ENCODE measurements at regions not wholly inside any gene's neighbourhood (a gene's known extent, or its start where the extent isn't known, plus 50 kb on each side); places are given as distances from the start of the nearest gene placed in this dataset.

DNA sequence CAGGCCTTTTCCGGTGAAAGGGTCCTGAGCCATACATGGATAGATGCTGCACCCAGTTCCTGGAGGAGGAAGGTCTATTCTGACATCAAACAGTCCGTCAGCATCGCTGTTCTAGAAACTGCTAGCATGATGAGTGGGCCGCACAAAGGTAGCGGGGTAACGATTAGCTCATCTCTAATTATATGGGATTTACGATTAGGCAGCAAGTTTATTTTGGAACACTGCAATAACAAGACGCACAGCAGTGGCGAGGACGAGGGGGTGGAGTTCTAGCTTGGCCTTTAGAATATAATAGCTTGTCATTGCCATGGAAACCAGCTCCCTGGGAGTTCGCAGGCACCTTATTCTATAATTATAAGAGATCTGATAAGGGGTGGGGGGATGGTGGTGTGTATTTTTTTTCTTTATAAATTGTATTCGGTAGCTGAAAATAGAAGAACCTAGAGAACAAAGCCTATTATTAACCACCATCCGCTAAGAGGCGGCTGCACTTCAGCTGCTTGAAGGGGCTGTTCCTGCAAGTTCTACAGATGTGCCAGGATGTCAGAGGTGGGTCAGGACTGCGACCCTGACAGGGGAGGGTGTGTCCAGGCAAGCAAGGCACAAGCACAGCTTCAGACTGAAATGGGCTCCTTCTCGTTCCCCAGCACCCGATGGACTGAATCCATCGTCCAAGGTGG, 311.0 kb downstream of the AGTPBP1 start:
- Histone ChIP-seq H3K4me3 (ENCODE audit: insufficient read depth, low read length, poor library complexity, severe bottlenecking) (no peak overlapping the region), H3K79me2 (ENCODE audit: insufficient read depth, low read length) (no peaks in the 10 kb centered on the region), H3K27ac (ENCODE audit: low read depth, low read length) (no peak overlapping the region), H3K9me3 (ENCODE audit: insufficient read depth, low read length) (no peaks in the 10 kb centered on the region), H3K27me3 (ENCODE audit: low read length) (no peaks in the 10 kb centered on the region), H4K20me1 (ENCODE audit: low read depth, low read length) (no peaks in the 10 kb centered on the region), H3K9ac (ENCODE audit: low read length) (no peak overlapping the region), H3F3A (ENCODE audit: insufficient read depth) (no peaks in the 10 kb centered on the region), H3K36me3 (ENCODE audit: low read length) (no peaks in the 10 kb centered on the region), H2AFZ (ENCODE audit: low read depth, low read length, severe bottlenecking) (no peak overlapping the region), H3K9me2 (replicated peaks; ENCODE audit: insufficient read depth, low read length) (no peaks in the 10 kb centered on the region), H3K4me2 (ENCODE audit: low read depth, low read length, poor library complexity, severe bottlenecking) (no peak overlapping the region)
- no peak for TF ChIP-seq EZH2phosphoT487 (conservative IDR thresholded peaks at IDR 0.05; ENCODE audit: low read length)
- TF ChIP-seq, protein P1, sequence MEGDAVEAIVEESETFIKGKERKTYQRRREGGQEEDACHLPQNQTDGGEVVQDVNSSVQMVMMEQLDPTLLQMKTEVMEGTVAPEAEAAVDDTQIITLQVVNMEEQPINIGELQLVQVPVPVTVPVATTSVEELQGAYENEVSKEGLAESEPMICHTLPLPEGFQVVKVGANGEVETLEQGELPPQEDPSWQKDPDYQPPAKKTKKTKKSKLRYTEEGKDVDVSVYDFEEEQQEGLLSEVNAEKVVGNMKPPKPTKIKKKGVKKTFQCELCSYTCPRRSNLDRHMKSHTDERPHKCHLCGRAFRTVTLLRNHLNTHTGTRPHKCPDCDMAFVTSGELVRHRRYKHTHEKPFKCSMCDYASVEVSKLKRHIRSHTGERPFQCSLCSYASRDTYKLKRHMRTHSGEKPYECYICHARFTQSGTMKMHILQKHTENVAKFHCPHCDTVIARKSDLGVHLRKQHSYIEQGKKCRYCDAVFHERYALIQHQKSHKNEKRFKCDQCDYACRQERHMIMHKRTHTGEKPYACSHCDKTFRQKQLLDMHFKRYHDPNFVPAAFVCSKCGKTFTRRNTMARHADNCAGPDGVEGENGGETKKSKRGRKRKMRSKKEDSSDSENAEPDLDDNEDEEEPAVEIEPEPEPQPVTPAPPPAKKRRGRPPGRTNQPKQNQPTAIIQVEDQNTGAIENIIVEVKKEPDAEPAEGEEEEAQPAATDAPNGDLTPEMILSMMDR (IDR thresholded peaks at IDR 0.05; ENCODE audit: insufficient read depth, low read length, poor library complexity, severe bottlenecking): no peak

GRCh38 chr9:85428230-85428629, 313.5 kb downstream of the AGTPBP1 start:
- TF ChIP-seq, protein P1 (IDR thresholded peaks at IDR 0.05; ENCODE audit: insufficient read depth, low read length, poor library complexity, severe bottlenecking): no peak
- TF ChIP-seq EZH2phosphoT487 (conservative IDR thresholded peaks at IDR 0.05; ENCODE audit: low read length): no peak
- no peaks in the 10 kb centered on the region for H3F3A ChIP-seq (ENCODE audit: insufficient read depth)
- H3K79me2 ChIP-seq (ENCODE audit: insufficient read depth, low read length): no peaks in the 10 kb centered on the region
- H2AFZ ChIP-seq (ENCODE audit: low read depth, low read length, severe bottlenecking): no peak overlapping the region
- H3K9ac ChIP-seq (ENCODE audit: low read length): no peak overlapping the region
- no peak overlapping the region for H3K4me3 ChIP-seq (ENCODE audit: insufficient read depth, low read length, poor library complexity, severe bottlenecking)
- H3K27me3 ChIP-seq (ENCODE audit: low read length): no peaks in the 10 kb centered on the region
- no peak overlapping the region for H3K27ac ChIP-seq (ENCODE audit: low read depth, low read length)
- no peaks in the 10 kb centered on the region for H4K20me1 ChIP-seq (ENCODE audit: low read depth, low read length)
- no peaks in the 10 kb centered on the region for H3K9me3 ChIP-seq (ENCODE audit: insufficient read depth, low read length)
- H3K9me2 ChIP-seq (replicated peaks; ENCODE audit: insufficient read depth, low read length): no peaks in the 10 kb centered on the region
- H3K4me2 ChIP-seq (ENCODE audit: low read depth, low read length, poor library complexity, severe bottlenecking): no peak overlapping the region
- no peaks in the 10 kb centered on the region for H3K36me3 ChIP-seq (ENCODE audit: low read length)

DNA sequence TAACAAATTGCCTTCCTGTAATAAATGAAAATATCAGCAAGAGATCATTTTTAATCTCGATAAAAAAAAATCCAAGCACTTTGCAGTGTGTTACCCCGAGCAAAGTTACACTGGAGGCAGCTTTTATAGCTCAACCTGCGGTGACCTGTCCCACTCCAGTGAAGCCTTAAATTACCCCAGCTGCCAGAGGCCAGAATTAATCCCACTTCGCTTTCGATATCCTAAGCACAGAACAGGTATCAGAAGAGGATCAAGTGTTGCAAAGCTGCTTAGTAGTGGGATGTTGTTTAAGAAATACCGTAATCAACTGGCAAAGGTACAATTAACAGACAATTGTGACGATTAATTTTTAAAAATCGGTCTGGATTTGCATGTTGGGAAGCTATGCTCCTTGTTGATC, 314.0 kb downstream of the AGTPBP1 start:
- no peaks in the 10 kb centered on the region for H3K9me3 ChIP-seq (ENCODE audit: insufficient read depth, low read length)
- H2AFZ ChIP-seq (ENCODE audit: low read depth, low read length, severe bottlenecking): no peak overlapping the region

More for the DNA sequence above, 314.0 kb downstream of the AGTPBP1 start:
- no peaks in the 10 kb centered on the region for H3K9me2 ChIP-seq (replicated peaks; ENCODE audit: insufficient read depth, low read length)
- no peak overlapping the region for H3K9ac ChIP-seq (ENCODE audit: low read length)
- no peaks in the 10 kb centered on the region for H3F3A ChIP-seq (ENCODE audit: insufficient read depth)
- no peaks in the 10 kb centered on the region for H3K27me3 ChIP-seq (ENCODE audit: low read length)
- H3K79me2 ChIP-seq (ENCODE audit: insufficient read depth, low read length): no peaks in the 10 kb centered on the region
- H3K4me2 ChIP-seq (ENCODE audit: low read depth, low read length, poor library complexity, severe bottlenecking): no peak overlapping the region
- TF ChIP-seq EZH2phosphoT487 (conservative IDR thresholded peaks at IDR 0.05; ENCODE audit: low read length): no peak
- TF ChIP-seq, protein P1 (IDR thresholded peaks at IDR 0.05; ENCODE audit: insufficient read depth, low read length, poor library complexity, severe bottlenecking): no peak
- H4K20me1 ChIP-seq (ENCODE audit: low read depth, low read length): no peaks in the 10 kb centered on the region
- no peak overlapping the region for H3K27ac ChIP-seq (ENCODE audit: low read depth, low read length)
- H3K36me3 ChIP-seq (ENCODE audit: low read length): no peaks in the 10 kb centered on the region
- no peak overlapping the region for H3K4me3 ChIP-seq (ENCODE audit: insufficient read depth, low read length, poor library complexity, severe bottlenecking)
